OCI-LY3 (cell line): ENCODE measurements at regions not wholly inside any gene's neighbourhood (a gene's known extent, or its start where the extent isn't known, plus 50 kb on each side); places are given as distances from the start of the nearest gene placed in this dataset.

Experiments used
- EZH2phosphoT487 ChIP-seq: fragments of 200-600 bp; shearing (Covaris generic); IDR thresholded peaks from 2 replicates; pipeline ENCODE4 v1.6.1; 2018; ENCODE audit warnings: antibody characterized with exemption, mixed run types, low read depth
- TF ChIP-seq, protein P1 (sequence below): fragments of 200-600, 300-600 bp; sonication (generic); IDR thresholded peaks from 2 replicates; pipeline ENCODE4 v1.5.1; 2014; ENCODE audit warnings: antibody characterized with exemption, low read length, low read depth

DNA sequence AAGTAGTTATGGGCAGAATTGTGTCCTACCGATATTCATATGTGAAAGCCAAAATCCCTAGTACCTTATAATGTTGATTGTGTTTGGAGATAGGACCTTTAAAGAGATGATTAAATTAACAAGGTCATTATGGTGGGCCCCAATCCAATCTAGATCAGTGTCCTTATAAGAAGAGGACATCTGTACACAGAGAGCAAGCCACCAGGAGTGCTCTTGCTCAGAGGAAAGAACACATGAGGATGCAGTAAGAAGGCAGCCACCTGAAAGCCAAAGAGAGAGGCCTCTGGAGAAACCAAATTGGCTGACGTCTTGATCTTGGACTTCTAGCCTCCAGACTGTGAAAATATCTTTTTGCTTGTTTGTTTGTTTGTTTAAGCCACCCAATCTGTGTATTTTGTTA lies 1290.8 kb upstream of the PABPC4L start:
- TF ChIP-seq, protein P1, sequence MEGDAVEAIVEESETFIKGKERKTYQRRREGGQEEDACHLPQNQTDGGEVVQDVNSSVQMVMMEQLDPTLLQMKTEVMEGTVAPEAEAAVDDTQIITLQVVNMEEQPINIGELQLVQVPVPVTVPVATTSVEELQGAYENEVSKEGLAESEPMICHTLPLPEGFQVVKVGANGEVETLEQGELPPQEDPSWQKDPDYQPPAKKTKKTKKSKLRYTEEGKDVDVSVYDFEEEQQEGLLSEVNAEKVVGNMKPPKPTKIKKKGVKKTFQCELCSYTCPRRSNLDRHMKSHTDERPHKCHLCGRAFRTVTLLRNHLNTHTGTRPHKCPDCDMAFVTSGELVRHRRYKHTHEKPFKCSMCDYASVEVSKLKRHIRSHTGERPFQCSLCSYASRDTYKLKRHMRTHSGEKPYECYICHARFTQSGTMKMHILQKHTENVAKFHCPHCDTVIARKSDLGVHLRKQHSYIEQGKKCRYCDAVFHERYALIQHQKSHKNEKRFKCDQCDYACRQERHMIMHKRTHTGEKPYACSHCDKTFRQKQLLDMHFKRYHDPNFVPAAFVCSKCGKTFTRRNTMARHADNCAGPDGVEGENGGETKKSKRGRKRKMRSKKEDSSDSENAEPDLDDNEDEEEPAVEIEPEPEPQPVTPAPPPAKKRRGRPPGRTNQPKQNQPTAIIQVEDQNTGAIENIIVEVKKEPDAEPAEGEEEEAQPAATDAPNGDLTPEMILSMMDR: no peak
- no peak for TF ChIP-seq EZH2phosphoT487
